ENCODE measurements at regions not wholly inside any gene's neighbourhood (a gene's known extent, or its start where the extent isn't known, plus 50 kb on each side); places are given as distances from the start of the nearest gene placed in this dataset.

- peak; percentile 1 for DNase-seq (ENCODE audit: low read depth)
Measured at GRCh38 chr6:145373826-145374225, 361.5 kb downstream of the EPM2A start.

GRCh38 chr6:145374570-145374969 is 360.8 kb downstream of the EPM2A start:
- DNase-seq (ENCODE audit: low read depth): no peak

- no peak for DNase-seq (ENCODE audit: low read depth)
Measured at GRCh38 chr6:145375502-145375901, 359.8 kb downstream of the EPM2A start.

GRCh38 chr6:145380186-145380585 is 355.1 kb downstream of the EPM2A start:
- no peak for DNase-seq (ENCODE audit: low read depth)

- DNase-seq (ENCODE audit: low read depth): no peak
Measured at GRCh38 chr6:145381941-145382340, 353.4 kb downstream of the EPM2A start.

- DNase-seq (ENCODE audit: low read depth): no peak
Measured at GRCh38 chr6:145383428-145383827, 351.9 kb downstream of the EPM2A start.

- no peak for DNase-seq (ENCODE audit: low read depth)
Measured at GRCh38 chr6:145384503-145384902, 350.8 kb downstream of the EPM2A start.

- DNase-seq (ENCODE audit: low read depth): no peak
Measured at GRCh38 chr6:145396499-145396898, 338.8 kb downstream of the EPM2A start.

GRCh38 chr6:145400508-145400907 is 334.8 kb downstream of the EPM2A start:
- DNase-seq (ENCODE audit: low read depth): no peak

GRCh38 chr6:145405006-145405551 is 330.2 kb downstream of the EPM2A start:
- DNase-seq (ENCODE audit: low read depth): no peak

GRCh38 chr6:145406783-145407182 is 328.5 kb downstream of the EPM2A start:
- DNase-seq (ENCODE audit: low read depth): no peak

- no peak for DNase-seq (ENCODE audit: low read depth)
Measured at GRCh38 chr6:145415616-145416015, 319.7 kb downstream of the EPM2A start.

- no peak for DNase-seq (ENCODE audit: low read depth)
Measured at GRCh38 chr6:145420599-145420998, 314.7 kb downstream of the EPM2A start.

- DNase-seq (ENCODE audit: low read depth): no peak
Measured at GRCh38 chr6:145423936-145424335, 311.4 kb downstream of the EPM2A start.

- no peak for DNase-seq (ENCODE audit: low read depth)
Measured at GRCh38 chr6:145427232-145427631, 308.1 kb downstream of the EPM2A start.

GRCh38 chr6:145428706-145429105 is 306.6 kb downstream of the EPM2A start:
- DNase-seq (ENCODE audit: low read depth): no peak

- no peak for DNase-seq (ENCODE audit: low read depth)
Measured at GRCh38 chr6:145442110-145442509, 293.2 kb downstream of the EPM2A start.

- no peak for DNase-seq (ENCODE audit: low read depth)
Measured at GRCh38 chr6:145445674-145446073, 289.6 kb downstream of the EPM2A start.

- no peak for DNase-seq (ENCODE audit: low read depth)
Measured at GRCh38 chr6:145451029-145451428, 284.3 kb downstream of the EPM2A start.

- DNase-seq (ENCODE audit: low read depth): peak; percentile 4
Measured at GRCh38 chr6:145453376-145453775, 281.9 kb downstream of the EPM2A start.

- DNase-seq (ENCODE audit: low read depth): no peak
Measured at GRCh38 chr6:145454006-145454405, 281.3 kb downstream of the EPM2A start.

GRCh38 chr6:145457556-145457955 is 277.8 kb downstream of the EPM2A start:
- DNase-seq (ENCODE audit: low read depth): no peak

- DNase-seq (ENCODE audit: low read depth): no peak
Measured at GRCh38 chr6:145468534-145468933, 266.8 kb downstream of the EPM2A start.

- no peak for DNase-seq (ENCODE audit: low read depth)
Measured at GRCh38 chr6:145469021-145469420, 266.3 kb downstream of the EPM2A start.

Measured in renal cortical epithelial cell (primary cell).